Mammary epithelial cell (primary cell): ENCODE measurements at regions not wholly inside any gene's neighbourhood (a gene's known extent, or its start where the extent isn't known, plus 50 kb on each side); places are given as distances from the start of the nearest gene placed in this dataset.

ENCODE experiments used
- EZH2 ChIP-seq: IDR thresholded peaks from 2 replicates; pipeline ENCODE4 v1.6.1; 2012; ENCODE audit warnings: low read length, inconsistent platforms, borderline replicate concordance
- TF ChIP-seq, protein P1 (sequence below), 2 donors: IDR thresholded peaks in 1 of 2; conservative IDR thresholded peaks in 1 of 2; 2 replicates each; pipeline ENCODE4 v1.5.1; 2011 to 2012; ENCODE audit warnings: inconsistent platforms in 2 of 2, low read length in 2 of 2, mild to moderate bottlenecking in 2 of 2, control low read depth in 1 of 2, low read depth in 1 of 2; ENCODE audit not compliant: insufficient read depth in 1 of 2; ENCODE audit errors: extremely low read depth in 1 of 2

DNA sequence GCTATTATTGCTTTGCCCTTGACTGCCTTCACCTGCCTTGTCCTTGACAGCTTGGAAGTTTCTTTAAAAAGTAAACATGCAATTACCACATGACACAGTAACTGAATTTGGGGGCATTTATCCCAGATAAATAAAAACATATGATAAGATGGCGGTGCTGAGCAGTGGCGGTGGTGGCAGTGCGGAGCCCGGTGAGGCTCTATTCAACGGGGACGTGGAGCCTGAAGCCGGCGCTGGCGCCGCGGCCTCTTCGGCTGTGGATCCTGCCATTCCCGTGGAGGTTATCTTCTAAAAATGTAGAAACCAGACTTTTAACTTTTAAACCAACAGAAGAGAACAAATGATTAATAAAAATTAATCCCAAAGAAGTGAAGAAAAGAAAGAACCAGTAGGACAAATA lies 59.7 kb upstream of the ZDHHC15 start:
- TF ChIP-seq, protein P1, sequence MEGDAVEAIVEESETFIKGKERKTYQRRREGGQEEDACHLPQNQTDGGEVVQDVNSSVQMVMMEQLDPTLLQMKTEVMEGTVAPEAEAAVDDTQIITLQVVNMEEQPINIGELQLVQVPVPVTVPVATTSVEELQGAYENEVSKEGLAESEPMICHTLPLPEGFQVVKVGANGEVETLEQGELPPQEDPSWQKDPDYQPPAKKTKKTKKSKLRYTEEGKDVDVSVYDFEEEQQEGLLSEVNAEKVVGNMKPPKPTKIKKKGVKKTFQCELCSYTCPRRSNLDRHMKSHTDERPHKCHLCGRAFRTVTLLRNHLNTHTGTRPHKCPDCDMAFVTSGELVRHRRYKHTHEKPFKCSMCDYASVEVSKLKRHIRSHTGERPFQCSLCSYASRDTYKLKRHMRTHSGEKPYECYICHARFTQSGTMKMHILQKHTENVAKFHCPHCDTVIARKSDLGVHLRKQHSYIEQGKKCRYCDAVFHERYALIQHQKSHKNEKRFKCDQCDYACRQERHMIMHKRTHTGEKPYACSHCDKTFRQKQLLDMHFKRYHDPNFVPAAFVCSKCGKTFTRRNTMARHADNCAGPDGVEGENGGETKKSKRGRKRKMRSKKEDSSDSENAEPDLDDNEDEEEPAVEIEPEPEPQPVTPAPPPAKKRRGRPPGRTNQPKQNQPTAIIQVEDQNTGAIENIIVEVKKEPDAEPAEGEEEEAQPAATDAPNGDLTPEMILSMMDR (conservative IDR thresholded peaks at IDR 0.05 in 1 of 2, IDR thresholded peaks at IDR 0.05 in 1 of 2; ENCODE audit: extremely low read depth in 1 of 2, insufficient read depth in 1 of 2, low read depth in 1 of 2, low read length in 2 of 2): no peak
- TF ChIP-seq EZH2: no peak
